Stomach (tissue), 4 donors: ENCODE measurements at regions not wholly inside any gene's neighbourhood (a gene's known extent, or its start where the extent isn't known, plus 50 kb on each side); places are given as distances from the start of the nearest gene placed in this dataset.

Experiments used
- CTCF ChIP-seq, 7 experiments: fragments of 450-650 bp in 4 of 7; fragments of 200-600 bp in 3 of 7; sonication (generic) in 3 of 7; IDR thresholded peaks; one replicate each; pipeline ENCODE4 v1.5.1; 2016 to 2019; ENCODE audit warnings: antibody characterized with exemption in 7 of 7, control low read depth in 2 of 7, mild to moderate bottlenecking in 1 of 7
- EP300 ChIP-seq: sonication (generic); formaldehyde crosslinking; IDR thresholded peaks from one replicate; pipeline ENCODE4 v1.6.1; 2017; ENCODE audit warnings: antibody characterized with exemption
- POLR2A ChIP-seq, 4 donors: fragments of 450-650 bp; IDR thresholded peaks; one replicate each; pipeline ENCODE4 v1.6.1; 2016; ENCODE audit warnings: antibody characterized with exemption in 4 of 4, control low read depth in 2 of 4, mild to moderate bottlenecking in 1 of 4, moderate library complexity in 1 of 4

GRCh38 chr10:112040696-112041095 is 142.9 kb downstream of the GPAM start:
- TF ChIP-seq POLR2A (IDR thresholded peaks at IDR 0.05) = no peak
- no peak for TF ChIP-seq CTCF (IDR thresholded peaks at IDR 0.05)
- TF ChIP-seq EP300 = no peak
